ENCODE measurements at regions not wholly inside any gene's neighbourhood (a gene's known extent, or its start where the extent isn't known, plus 50 kb on each side); places are given as distances from the start of the nearest gene placed in this dataset.

- intact Hi-C loops (cut with DNase I, micrococcal nuclease), result no loop called here
- TF ChIP-seq, protein P1, sequence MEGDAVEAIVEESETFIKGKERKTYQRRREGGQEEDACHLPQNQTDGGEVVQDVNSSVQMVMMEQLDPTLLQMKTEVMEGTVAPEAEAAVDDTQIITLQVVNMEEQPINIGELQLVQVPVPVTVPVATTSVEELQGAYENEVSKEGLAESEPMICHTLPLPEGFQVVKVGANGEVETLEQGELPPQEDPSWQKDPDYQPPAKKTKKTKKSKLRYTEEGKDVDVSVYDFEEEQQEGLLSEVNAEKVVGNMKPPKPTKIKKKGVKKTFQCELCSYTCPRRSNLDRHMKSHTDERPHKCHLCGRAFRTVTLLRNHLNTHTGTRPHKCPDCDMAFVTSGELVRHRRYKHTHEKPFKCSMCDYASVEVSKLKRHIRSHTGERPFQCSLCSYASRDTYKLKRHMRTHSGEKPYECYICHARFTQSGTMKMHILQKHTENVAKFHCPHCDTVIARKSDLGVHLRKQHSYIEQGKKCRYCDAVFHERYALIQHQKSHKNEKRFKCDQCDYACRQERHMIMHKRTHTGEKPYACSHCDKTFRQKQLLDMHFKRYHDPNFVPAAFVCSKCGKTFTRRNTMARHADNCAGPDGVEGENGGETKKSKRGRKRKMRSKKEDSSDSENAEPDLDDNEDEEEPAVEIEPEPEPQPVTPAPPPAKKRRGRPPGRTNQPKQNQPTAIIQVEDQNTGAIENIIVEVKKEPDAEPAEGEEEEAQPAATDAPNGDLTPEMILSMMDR (IDR thresholded peaks at IDR 0.05), result no peak
- Histone ChIP-seq H3K4me1 (ENCODE audit: low read depth) (no peaks in the 10 kb centered on the region), H3K9me3 (no peaks in the 10 kb centered on the region), H3K36me3 (ENCODE audit: low read depth) (no peaks in the 10 kb centered on the region), H3K4me3 (no peak overlapping the region)
- no peak for ATAC-seq
- no peak for DNase-seq
Measured at GRCh38 chr3:17885986-17886385, 143.6 kb upstream of the TBC1D5 start.

GRCh38 chr3:17882981-17883380, 140.6 kb upstream of the TBC1D5 start:
- TF ChIP-seq, protein P1 (IDR thresholded peaks at IDR 0.05), result no peak
- H3K9me3 ChIP-seq, result no peaks in the 10 kb centered on the region
- H3K4me1 ChIP-seq (ENCODE audit: low read depth), result no peaks in the 10 kb centered on the region
- DNase-seq, result no peak
- intact Hi-C loops (cut with DNase I, micrococcal nuclease), result no loop called here
- H3K36me3 ChIP-seq (ENCODE audit: low read depth), result no peaks in the 10 kb centered on the region
- ATAC-seq, result no peak
- H3K4me3 ChIP-seq, result no peak overlapping the region

- TF ChIP-seq, protein P1 (IDR thresholded peaks at IDR 0.05), result no peak
- intact Hi-C loops (cut with DNase I, micrococcal nuclease), result no loop called here
- no peaks in the 10 kb centered on the region for H3K36me3 ChIP-seq (ENCODE audit: low read depth)
- no peak overlapping the region for H3K4me3 ChIP-seq
- H3K9me3 ChIP-seq, result no peaks in the 10 kb centered on the region
- DNase-seq (no peak), ATAC-seq (no peak)
- H3K4me1 ChIP-seq (ENCODE audit: low read depth), result no peaks in the 10 kb centered on the region
Measured at GRCh38 chr3:17877299-17877698, 134.9 kb upstream of the TBC1D5 start.

GRCh38 chr3:17874636-17875035, 132.2 kb upstream of the TBC1D5 start:
- H3K36me3 ChIP-seq (ENCODE audit: low read depth), result no peaks in the 10 kb centered on the region
- TF ChIP-seq, protein P1 (IDR thresholded peaks at IDR 0.05), result no peak
- no peak overlapping the region for H3K4me3 ChIP-seq
- no peaks in the 10 kb centered on the region for H3K9me3 ChIP-seq
- ATAC-seq (no peak), DNase-seq (no peak)
- no peaks in the 10 kb centered on the region for H3K4me1 ChIP-seq (ENCODE audit: low read depth)
- intact Hi-C loops (cut with DNase I, micrococcal nuclease), result no loop called here

DNA sequence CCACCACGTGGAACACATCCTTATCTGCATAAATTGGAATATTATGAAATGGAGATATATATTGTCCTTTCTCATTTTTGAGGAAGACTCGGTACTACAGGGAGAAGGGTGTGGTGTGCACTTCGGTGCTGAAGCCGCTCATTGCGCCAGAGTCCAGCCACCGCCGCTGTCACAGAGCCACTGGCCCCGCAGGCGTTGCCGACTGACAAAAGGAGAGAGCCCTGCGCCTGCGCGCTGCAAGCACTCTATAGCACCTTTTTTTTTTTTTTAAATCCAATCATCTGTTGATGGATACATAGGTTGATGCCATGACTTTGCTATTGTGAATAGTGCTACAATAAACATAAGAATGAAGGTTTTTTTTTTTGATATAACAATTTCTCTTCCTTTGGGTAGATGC, 130.0 kb upstream of the TBC1D5 start:
- intact Hi-C loops (cut with DNase I, micrococcal nuclease), result no loop called here

More for the DNA sequence above, 130.0 kb upstream of the TBC1D5 start:
- no peaks in the 10 kb centered on the region for H3K9me3 ChIP-seq
- no peak overlapping the region for H3K4me3 ChIP-seq
- DNase-seq (no peak), ATAC-seq (no peak)
- H3K36me3 ChIP-seq (ENCODE audit: low read depth), result no peaks in the 10 kb centered on the region
- TF ChIP-seq, protein P1 (IDR thresholded peaks at IDR 0.05), result no peak
- H3K4me1 ChIP-seq (ENCODE audit: low read depth), result no peaks in the 10 kb centered on the region

Data from mucosa of descending colon (tissue), 3 donors.